ENCODE measurements at regions not wholly inside any gene's neighbourhood (a gene's known extent, or its start where the extent isn't known, plus 50 kb on each side); places are given as distances from the start of the nearest gene placed in this dataset.
A peak's percentile ranks its signal among the peaks of the same experiment; 100 is the strongest.

DNA sequence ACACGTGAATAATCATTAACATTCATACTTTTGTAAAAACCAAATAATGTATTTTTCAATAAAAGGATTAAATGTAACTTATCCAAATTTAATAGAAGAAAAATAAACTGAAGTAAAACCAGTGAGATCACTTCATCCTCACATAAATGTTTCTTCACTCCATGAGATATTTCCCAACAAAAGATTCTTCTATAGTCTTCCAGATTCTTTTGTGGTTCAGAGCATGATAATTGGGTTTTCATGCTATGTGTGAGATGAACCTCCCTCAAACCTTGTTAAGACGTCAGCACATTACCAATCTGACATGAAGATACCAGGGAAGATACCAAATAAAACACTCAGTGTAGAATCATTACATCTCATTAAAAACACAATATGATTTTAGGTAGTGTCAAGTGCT lies 62.9 kb upstream of the OXGR1 start:
- no peak for DNase-seq

DNA sequence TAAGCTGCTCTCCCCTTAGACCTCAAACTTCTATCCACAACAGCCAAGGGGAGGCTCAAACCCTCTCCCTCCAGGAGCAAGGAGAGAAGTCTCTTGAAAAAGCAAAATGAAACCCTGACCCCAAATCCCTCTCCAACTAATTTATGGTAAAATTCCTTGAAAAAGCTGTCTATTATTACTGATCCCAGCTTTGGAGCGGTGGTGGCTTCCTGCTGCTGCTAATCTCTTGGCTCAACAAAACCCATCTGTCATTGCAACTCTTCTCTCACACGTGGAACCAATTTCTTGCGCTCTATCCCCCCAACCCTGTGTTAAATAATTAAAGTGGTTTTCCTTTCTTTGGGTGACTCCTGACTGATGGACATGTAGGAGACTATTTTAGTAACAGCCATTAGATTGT lies 64.1 kb upstream of the OXGR1 start:
- no peak for DNase-seq

DNA sequence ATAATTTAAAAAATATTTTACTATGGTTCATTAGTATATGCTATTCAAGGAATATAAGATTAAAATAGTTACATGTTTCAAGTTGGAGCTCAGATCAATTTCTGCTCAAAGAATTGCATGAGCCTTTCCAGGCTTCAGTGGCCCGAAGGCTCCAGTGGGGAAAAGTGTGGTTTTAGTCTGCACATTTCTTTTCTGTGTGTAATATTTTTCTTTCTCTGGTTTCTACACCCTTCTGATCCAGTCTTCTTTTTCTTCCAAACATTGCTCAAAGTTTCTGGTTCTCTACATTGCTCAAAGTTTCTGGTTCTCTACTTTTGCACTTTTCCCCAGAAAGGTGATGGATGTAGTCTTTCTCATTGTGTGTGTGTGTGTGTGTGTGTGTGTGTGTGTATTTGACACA lies 64.7 kb upstream of the OXGR1 start:
- no peak for DNase-seq

DNA sequence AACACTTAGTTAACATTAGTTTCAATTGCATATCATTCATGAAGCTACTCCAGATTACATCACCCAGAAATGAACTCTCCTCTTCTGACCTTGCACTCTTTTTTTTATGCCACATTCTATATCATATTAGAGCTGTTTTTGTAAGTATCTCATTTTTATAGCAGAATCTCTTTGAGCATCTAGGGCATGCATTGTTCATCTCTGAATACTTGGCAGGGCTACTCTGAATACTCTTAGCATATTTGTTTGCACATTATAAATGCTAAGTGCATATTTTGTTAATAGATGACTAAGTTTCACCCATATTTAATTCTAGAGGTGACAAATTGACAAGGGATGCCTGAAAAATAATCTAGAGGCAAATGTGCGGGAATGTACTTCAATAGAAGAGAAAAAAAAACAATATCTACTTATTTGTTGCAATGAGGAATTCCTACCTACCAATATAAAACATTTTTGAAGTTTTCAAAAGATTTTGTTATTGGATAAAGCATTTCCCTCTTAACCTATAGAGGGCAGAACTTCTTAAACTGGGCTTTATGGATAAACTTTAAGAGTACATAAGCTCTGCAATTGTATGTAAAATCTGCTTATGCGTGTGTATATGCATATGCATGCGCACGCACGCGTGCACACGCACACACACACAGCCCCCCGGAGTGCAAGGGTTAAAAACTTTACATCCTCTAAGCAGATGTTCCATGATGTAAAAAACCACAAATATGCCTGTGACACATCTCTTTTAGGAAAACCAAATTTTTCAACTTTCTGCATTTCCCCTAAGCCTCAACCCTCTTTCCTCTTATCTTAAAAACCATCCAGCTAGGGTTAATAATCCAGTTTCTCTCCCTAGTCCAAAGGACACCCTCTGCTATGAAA lies 73.0 kb upstream of the OXGR1 start:
- no peak for DNase-seq

DNA sequence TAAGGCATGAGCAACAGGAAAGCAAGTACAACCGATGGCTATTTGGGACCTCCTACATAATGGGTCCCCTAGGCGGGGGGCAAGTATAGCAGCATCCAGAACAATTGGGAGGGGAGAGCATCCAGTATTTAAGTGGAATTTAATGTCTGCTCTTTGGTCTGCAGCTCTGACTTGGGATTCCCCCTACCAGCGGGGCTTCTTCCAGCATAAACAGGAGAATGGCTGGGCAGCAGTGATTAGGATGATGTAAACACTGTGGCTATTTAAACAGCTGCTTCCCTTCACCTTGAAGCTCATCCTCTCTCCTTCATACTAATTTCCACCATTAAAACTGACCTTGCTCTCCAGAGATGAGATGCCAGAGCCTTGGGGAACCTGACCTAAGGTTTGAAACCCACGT lies 73.9 kb upstream of the OXGR1 start:
- DNase-seq, result peak; percentile 93

DNA sequence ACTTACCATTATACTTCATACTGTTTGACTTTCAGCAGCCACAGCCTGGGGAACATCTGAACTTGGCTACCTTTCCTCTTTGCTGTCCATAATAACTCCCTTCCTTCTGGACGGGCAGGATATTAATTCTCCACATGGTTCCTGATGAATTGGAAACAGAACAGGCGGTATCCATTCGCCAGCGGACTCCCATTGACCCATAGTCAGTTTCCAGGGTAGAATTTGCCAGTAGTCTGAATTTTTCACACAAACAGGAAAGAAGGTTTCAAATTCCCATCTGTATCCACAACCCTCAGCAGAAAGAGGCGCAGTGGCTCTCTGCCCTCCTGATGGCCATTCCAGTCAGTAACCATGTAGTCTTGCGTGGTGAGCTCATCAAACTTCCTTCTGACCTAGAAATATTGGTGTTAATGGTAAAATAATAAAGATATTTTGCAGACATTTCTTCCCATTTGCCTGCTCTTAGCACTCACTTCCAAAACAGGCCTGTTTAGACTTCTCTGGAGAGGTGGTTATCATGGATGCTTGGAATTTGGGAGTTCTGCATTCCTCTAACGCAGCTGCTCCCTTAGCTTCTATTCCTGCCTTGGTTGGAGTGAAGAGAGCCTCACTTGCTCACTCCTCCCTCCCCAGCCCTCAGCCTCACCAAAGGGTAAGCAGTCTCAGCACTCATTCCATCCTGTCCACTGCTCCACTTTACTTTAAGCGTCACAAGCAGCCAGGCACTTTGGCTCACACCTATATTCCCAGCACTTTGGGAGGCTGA lies 75.0 kb upstream of the OXGR1 start:
- DNase-seq, result no peak

DNA sequence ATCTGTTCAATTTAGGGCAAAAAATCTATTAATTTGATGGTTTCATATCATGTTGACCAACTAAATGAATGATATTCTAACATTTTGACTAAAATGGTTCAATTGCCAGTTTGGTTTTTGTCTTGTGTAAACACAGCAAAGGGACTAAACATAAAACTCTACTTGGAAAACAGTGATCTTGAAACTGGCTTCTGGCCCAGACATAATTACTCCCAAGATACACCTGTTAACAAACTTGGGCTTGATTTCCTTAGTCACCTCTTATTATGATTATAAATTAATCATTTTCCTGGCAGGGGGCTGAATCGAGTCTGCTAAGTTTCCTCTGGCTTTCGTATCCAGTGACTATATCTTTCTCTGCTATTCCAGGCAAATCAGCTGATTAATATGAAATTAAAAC lies 78.0 kb upstream of the OXGR1 start:
- peak; percentile 75 for DNase-seq

DNA sequence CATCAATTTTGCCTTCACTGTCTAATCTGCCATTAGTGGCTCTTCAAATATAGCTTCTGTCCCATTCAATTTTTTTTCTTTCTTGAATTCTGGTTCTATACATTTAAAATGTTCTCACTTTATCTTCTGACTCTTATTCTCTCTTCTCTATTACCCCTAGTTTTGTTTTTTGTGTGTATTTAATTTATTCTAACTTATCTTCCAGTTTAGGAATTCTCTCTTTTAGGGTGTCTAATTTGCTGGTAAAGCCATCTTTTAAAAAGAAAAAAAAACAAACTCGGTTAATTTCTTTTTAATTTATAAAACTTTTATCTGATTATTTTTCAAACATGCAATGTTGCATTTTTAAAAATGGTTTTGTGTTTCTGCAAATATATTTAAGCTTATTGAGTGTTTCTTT lies 80.3 kb upstream of the OXGR1 start:
- DNase-seq, result no peak

DNA sequence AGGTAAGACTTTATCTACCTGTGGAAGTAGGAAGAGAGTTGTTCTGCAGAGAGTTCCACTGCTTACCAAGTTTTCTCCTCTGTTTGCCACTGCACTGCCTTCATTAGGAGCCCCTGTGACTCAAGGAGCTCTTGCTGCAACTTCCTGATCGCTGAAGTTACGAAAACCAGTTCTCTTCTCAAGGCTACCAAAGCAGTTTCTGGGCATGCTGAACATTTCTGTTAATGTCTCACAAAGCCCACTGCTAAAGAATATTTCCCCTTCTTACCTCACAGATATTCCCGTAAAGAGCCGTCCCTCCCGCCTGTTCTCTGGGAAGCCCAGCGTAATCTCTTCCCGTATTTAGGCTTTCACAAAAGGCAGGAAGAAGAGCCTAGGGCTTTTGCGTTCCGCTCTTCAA lies 82.6 kb upstream of the OXGR1 start:
- DNase-seq, result no peak

DNA sequence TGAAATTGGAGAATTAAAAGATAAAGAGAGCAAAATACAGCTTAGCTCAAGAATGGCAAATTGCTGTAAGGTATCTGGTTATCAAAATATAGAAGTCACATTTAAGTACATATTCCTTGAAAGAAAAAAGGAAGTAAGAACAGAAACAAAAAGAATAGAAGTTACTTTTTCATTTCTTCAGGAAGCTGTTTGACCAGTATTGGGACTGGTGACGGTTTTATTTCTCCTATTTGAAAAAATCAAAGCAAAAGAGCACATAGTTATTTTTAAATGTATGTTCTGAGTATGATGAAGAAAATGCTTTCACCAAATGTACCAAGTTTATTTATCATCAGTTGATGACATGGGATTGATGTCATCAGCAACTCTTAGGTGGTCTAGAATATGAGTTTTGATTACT lies 83.1 kb upstream of the OXGR1 start:
- DNase-seq, result no peak

DNA sequence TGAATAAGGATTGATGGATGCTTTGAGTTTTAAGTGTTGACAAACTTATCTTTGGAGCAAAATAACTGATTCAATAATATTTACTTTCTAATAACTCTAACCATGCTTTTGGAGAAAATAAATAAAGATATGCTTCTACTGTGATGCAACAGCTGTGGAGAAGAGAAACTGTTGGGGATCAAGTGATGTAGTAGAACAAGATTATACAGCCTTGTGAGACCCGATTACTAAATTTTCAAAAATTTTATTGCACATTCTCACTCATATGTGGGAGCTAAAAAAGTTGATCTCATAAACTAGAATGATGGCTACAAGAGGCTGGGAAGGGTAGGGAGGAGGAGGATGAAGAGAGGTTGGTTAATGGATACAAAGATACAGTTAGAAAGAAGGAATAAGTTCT lies 85.5 kb upstream of the OXGR1 start:
- DNase-seq, result no peak

DNA sequence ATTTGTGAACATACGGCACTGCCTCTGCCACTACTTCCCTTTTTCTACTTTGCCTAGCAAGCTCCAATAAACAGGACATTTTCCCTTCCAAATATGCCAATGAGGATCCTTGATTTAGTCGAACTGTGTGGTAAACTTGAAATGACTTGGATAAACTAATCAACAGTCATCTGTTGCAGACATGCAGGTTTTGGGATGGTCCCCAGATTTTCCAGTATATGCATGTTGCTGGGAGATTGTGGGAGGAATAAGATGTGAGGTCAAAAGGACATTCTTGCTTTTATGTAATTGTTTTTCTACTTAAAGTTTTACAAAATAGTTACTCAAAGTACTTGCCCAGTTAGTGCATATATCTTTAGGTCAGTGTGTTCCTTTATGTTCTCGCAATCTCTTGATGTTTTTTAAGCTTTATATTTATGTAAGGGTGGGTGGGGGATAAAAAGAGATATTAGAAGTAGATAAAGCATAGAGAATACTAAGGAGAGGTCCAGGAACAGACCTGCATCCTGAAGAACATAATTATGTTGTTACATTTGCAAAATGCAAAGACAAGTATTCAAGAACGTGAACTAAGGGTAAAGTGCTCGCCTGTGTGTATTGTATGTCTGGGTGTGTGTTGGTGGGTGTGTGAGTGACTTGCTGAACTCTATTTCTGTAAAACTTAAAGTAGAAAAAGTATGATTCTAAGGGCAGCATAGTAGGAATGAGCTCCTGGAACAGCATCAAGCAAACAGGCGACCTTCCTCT lies 88.4 kb upstream of the OXGR1 start:
- DNase-seq, result no peak

DNA sequence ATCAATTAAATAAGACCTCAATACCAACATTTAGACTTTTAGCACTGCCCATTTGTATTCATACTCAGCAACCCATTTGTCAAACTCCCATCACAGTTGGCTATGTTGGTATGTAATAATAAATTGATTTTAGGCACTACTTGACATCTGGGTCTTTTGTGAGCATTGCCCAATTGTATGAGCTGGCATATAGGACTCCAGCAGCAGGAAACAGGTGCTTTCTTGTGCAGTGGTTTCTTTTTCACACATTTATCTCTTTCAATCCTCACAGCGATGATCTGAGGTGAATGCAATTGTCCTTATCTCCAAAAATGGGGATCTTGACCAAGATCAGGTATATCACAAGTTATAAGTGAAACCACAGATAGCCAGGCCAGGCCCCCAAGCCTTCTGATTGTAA lies 96.9 kb upstream of the OXGR1 start:
- DNase-seq, result no peak

DNA sequence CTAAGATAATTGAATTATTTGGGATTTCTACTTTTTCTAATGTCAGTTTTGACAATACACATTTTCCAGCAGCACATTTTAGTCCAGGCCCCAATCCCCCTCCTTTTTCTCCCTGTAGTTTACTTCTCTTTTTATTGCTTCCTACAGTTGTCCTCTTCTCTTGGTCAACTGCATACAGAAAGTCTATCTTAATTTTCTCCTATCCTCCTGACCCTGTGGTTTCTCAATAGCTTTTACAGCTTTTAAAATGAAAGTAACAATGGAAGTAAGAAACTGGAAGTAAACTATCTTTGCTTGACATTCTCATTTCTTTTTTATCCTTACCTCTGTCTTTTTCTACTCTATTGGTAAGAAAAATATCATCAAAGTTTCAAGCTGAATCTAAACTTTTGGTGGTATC lies 106.5 kb upstream of the OXGR1 start:
- no peak for DNase-seq

DNA sequence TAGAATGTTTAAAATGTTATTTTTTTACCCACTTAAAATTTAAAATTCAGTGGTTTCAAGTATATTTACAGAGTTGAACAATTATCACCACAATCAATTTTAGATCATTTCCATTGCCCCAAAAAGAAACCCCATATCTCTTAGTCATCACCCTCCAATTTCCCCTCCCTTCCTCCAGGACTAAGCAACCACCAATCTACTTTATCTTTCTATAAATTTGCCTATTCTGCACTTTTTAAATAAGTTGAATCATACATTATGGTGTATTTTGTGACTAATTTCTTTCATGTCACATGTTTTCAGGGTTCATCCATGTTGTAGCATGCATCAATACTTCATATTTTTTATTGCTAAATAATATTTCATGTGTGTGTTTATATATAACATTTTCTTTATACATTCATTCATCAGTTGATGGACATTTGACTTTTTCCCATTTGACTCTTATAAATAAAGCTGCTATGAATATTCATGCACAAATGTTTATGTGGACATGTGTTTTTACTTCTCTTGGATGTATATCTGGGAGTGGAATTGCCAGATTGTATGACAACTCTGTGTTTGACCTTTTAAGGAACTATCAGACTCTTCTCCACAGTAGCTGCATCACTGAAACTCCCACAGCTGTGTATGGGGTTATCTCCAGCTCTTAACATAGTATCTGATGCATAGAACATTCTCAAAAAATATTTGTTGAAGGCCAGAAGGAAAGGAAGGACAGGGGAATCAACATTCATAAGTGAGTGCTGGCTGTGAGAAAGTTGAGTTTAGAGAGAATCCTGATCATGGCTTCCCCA lies 107.8 kb upstream of the OXGR1 start:
- no peak for DNase-seq

DNA sequence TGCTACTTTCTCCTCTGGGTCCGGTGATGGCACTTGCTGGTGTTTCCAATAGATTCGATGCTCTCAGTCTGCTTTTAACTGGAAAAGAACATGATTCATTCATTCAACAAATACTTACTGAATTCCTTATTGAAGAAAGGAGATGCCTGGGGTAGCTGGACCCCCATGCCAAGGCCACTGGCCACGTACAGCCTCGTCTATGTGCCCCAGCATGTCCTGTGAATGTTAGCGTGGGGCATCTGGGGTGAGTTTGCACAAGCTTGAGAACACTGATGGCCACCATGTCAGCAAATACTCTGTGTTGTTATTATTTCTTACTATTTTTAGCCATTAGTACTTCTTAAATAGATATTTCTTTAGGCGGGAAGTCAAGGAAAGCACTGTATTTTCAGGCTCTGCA lies 112.0 kb upstream of the OXGR1 start:
- DNase-seq, result no peak

DNA sequence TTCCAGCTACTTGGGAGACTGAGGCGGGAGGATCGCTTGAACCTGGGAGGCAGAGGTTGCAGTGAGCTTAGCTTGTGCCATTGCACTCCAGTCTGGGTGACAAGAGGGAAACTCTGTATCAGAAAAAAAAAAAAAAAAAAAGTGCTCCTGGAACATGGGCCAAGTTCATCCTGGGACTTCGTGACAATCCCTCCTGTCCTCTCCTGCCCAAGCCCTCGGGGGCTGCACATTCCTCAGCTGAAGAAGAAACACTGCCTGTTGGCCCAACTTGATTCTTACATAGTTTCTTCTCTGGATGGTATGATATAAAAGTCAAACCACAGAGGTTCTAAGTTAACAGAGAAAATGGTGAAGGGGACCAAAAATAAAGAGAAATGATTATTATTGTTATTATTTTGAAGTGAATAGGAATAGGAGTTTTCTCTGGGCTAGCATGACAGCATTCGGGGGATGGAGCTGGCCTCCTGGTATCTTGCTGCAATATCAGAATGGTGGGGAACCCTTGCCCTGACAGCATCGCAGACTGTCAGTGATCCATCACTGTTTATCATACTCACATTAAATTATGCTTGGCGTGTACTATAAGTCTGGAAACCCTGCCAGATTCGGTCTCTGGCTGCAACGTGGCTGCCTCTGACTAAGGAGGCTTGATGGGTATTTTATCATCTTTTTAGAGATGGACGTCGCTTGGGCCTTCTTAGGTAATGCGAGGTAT lies 113.7 kb upstream of the OXGR1 start:
- DNase-seq, result no peak

DNA sequence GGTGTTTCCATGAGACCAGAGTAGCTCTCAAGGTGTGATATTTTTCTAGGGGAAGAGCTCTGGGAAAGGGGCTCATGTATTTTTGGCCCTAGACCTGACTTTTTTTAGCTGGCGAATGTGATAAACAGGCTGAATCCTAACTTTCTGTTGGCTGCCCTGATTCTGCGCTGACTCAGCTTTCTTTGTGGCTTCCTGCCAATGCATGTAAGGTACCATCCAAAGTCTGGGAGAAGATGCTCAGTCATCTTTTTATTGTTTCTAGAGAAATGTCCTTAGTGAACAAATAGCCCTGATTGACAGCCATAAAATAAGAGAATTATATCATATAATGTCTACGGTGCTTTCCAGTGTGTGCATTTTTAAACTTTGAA lies 113.6 kb upstream of the MBNL2 start:
- no peak for DNase-seq

DNA sequence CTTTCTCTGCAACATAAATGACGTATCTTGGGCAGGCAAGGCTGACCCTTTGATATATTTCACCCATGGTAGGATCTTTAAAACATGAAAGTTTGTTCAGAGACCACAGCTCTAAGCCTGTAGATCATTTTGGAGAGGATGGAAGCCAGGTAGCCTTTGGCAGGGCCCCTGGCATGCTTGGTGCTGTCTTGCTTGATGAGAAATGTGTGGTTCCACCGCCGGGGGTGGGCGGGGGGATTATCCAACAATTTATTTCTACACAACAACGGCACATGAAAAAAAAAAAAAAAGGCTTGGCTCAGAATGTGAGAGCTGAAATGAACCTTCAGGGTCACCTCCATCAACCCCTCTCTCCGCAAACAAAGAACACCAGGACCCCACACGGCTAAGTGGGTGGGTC lies 112.9 kb upstream of the MBNL2 start:
- DNase-seq, result no peak

DNA sequence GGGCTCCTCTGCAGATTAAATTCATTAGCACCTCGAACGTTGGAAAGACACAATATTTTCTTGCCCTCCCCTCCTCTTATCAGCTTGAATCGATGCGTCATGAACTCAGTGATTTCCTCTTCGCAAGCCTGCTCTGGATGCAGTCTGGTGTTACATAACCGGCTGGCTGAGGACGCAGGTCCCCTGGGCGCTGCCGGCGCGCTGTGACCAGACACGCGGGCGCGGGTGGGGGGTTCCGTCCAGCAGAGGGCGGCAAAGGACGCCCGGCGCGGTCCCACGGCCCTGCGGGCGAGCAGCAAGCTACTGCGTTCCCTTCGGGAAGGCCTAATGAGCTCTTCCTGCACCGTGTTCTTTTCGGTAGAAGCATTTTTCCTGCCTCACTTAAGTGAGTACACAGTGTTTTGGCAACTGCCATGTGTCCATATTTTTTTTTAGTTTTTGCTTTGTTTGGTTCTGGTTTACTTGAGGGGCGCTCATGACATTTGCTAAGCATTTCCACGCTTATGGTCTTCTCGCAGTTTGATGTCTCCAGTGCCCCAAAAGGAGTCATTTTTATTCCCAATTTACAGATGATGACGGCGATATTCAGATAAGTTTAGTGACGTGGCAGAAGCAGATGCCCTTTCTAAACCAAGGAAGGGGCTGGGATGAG lies 112.2 kb upstream of the MBNL2 start:
- DNase-seq, result peak; percentile 74

DNA sequence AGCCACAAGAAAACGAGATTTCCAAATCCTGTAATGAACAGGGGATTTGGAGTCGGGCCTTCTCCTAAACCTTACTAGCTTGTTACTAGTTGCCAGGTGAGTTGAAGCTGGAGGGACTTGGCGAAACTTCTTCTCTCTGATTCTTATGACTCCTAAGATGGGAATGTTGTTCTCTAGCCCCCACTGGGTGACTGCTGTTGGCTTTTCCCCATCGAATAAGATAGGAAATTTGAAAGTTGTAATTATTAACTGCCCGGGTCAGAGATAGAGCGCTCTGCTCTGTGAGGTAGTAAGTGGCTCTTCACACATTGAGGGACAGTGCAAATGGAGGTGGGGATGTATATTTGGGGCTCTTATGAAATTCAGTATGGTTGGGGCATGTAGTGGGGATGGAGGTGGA lies 111.2 kb upstream of the MBNL2 start:
- DNase-seq, result no peak

DNA sequence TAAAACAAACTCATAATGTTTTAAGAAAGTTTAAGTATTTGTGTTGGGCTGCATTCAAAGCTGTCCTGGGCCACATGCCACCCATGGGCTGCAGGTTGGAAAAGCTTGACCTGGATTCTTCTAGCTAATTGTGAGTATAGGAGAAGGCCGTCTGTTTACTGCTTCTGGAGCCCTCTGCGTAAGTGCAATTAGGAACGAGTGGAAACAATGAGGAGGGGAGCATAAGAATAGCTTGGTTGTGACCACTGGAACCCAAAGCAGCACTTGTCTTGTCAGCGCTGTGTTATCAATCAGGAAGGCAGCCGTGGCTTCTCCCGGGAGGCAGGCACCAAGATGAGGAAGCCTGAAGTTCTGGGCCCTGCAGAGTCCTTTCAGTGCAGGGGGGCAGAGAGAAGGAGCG lies 110.4 kb upstream of the MBNL2 start:
- no peak for DNase-seq
